ENCODE measurements at regions not wholly inside any gene's neighbourhood (a gene's known extent, or its start where the extent isn't known, plus 50 kb on each side); places are given as distances from the start of the nearest gene placed in this dataset.

DNA sequence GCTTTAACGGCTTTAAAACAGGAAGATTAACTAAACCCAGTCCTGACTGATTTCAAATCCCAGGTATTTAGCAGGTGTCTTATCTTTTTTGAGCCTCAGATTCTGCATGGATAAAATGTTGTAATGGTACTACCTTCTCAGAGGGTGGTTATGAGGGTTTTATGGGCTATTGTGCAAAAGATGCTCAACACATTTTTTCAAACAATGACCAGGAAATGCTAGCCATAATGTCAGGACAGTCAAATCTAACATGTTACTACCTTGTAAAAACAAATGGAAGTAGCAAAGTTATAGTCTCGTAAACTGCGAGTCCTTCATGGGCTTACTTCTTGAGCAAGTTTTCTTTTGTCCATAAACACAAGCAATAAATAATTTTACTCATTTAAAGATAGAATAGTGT is 162.1 kb upstream of the TFPI start:
- H4K20me1 ChIP-seq (ENCODE audit: insufficient read depth, low read length) = no peaks in the 10 kb centered on the region
- dilution Hi-C loops (cut with HindIII; ENCODE audit: low sequenced_read_pairs, unreplicated experiment) (no loop called here), in situ Hi-C loops (cut with MboI; ENCODE audit: low sequenced_read_pairs) (no loop called here), intact Hi-C loops (cut with micrococcal nuclease) (no loop called here)
- no peak overlapping the region for H4K91ac ChIP-seq (ENCODE audit: insufficient read depth, low read depth, low read length)
- no peak overlapping the region for H3K9ac ChIP-seq (ENCODE audit: low read depth, low read length)
- no peak overlapping the region for H3K18ac ChIP-seq (ENCODE audit: low read depth, low read length)
- ChIA-PET CTCF (no interaction called here), POLR2A (ENCODE audit: unreplicated experiment) (no interaction called here)
- H3K4me2 ChIP-seq (ENCODE audit: low read depth, low read length) = no peak overlapping the region
- H3K9me3 ChIP-seq (ENCODE audit: control insufficient read depth, insufficient read depth, low read length) = no peaks in the 10 kb centered on the region
- H3K56ac ChIP-seq (ENCODE audit: extremely low read depth, insufficient read depth, low read length) = no peak overlapping the region
- no peak overlapping the region for H3K23ac ChIP-seq (ENCODE audit: low read depth, low read length)
- no peaks in the 10 kb centered on the region for H3K27me3 ChIP-seq (ENCODE audit: control insufficient read depth, insufficient read depth, low read length)
- no CpG with 5 or more reads among the region's 3 CpGs for WGBS, 2 experiments (ENCODE audit: extremely low coverage in 2 of 2, insufficient read length in 1 of 2)
- no peaks in the 10 kb centered on the region for H3K36me3 ChIP-seq (ENCODE audit: control insufficient read depth, insufficient read depth, low read length)
- H2AK9ac ChIP-seq (replicated peaks; ENCODE audit: low read depth, low read length, poor library complexity) = no peak overlapping the region
- no peak overlapping the region for H4K5ac ChIP-seq (ENCODE audit: low read depth, low read length)
- BruUV-seq (replicated peaks) = no TSS peak
- DNase-seq = no peak
- TF ChIP-seq, protein P1, sequence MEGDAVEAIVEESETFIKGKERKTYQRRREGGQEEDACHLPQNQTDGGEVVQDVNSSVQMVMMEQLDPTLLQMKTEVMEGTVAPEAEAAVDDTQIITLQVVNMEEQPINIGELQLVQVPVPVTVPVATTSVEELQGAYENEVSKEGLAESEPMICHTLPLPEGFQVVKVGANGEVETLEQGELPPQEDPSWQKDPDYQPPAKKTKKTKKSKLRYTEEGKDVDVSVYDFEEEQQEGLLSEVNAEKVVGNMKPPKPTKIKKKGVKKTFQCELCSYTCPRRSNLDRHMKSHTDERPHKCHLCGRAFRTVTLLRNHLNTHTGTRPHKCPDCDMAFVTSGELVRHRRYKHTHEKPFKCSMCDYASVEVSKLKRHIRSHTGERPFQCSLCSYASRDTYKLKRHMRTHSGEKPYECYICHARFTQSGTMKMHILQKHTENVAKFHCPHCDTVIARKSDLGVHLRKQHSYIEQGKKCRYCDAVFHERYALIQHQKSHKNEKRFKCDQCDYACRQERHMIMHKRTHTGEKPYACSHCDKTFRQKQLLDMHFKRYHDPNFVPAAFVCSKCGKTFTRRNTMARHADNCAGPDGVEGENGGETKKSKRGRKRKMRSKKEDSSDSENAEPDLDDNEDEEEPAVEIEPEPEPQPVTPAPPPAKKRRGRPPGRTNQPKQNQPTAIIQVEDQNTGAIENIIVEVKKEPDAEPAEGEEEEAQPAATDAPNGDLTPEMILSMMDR (conservative IDR thresholded peaks at IDR 0.05; ENCODE audit: low read depth, low read length) = no peak
- TF ChIP-seq CHD1 (IDR thresholded peaks at IDR 0.05; ENCODE audit: low read depth, low read length) = no peak
- no peak for TF ChIP-seq RFX5 (IDR thresholded peaks at IDR 0.05; ENCODE audit: low read depth, low read length)
- no peak for TF ChIP-seq NFE2L2 (IDR thresholded peaks at IDR 0.05; ENCODE audit: low read depth, low read length)
- no peak for TF ChIP-seq BHLHE40 (IDR thresholded peaks at IDR 0.05; ENCODE audit: low read depth, low read length)
- no peak for ATAC-seq (ENCODE audit: low read depth)
- H2BK15ac ChIP-seq (ENCODE audit: low read depth, low read length) = no peak overlapping the region
- no peaks in the 10 kb centered on the region for H3K9me1 ChIP-seq (ENCODE audit: insufficient read depth, low read length)
- H2BK120ac ChIP-seq (ENCODE audit: low read depth, low read length) = no peak overlapping the region
- H3K79me1 ChIP-seq (ENCODE audit: low read depth in 1 of 2, low read length in 2 of 2) = no peaks in the 10 kb centered on the region
- H2BK20ac ChIP-seq (ENCODE audit: low read depth, low read length) = no peak overlapping the region
- no peak overlapping the region for H2BK5ac ChIP-seq (ENCODE audit: low read depth, low read length, poor library complexity, severe bottlenecking)
- no peak overlapping the region for H3K4ac ChIP-seq (ENCODE audit: low read depth, low read length)
- H3K14ac ChIP-seq (replicated peaks; ENCODE audit: low read depth, low read length) = no peak overlapping the region
- no peak overlapping the region for H3K4me3 ChIP-seq (ENCODE audit: insufficient read depth, low read depth, low read length)
- H2AK5ac ChIP-seq (ENCODE audit: low read depth, low read length) = no peak overlapping the region
- H3K27ac ChIP-seq (ENCODE audit: insufficient read depth, low read length) = no peak overlapping the region
- no peak overlapping the region for H2AFZ ChIP-seq (replicated peaks; ENCODE audit: low read length, poor library complexity)
- H3K4me1 ChIP-seq (ENCODE audit: control insufficient read depth, insufficient read depth, low read length) = no peaks in the 10 kb centered on the region
- no peak overlapping the region for H4K8ac ChIP-seq (ENCODE audit: low read depth in 2 of 2, low read length in 2 of 2)
